ENCODE measurements at regions not wholly inside any gene's neighbourhood (a gene's known extent, or its start where the extent isn't known, plus 50 kb on each side); places are given as distances from the start of the nearest gene placed in this dataset.

DNA sequence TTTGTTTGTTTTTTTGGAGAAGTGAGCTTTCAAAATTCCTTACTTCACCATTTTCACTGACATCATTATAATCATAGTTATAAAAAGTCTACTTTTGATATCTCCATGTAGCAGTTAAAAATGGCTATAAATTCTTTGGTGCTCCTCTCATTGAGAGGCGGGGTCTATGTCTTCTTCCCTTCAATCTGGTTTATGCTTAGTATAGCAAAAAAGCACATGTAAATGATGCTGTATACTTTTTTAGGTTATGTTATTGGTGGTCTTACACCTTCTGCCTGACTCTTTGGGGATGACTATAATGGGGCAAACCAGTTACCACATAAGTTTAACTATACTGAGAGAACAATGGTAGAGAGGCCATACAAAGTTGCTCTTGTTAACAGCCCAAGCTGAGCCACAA, 289.6 kb downstream of the EPM2A start:
- H3K4me3 Mint-ChIP-seq, result no peak overlapping the region
- H3K27ac Mint-ChIP-seq, result no peak overlapping the region
- no peaks in the 10 kb centered on the region for H3K27me3 Mint-ChIP-seq (ENCODE audit: low read depth)

DNA sequence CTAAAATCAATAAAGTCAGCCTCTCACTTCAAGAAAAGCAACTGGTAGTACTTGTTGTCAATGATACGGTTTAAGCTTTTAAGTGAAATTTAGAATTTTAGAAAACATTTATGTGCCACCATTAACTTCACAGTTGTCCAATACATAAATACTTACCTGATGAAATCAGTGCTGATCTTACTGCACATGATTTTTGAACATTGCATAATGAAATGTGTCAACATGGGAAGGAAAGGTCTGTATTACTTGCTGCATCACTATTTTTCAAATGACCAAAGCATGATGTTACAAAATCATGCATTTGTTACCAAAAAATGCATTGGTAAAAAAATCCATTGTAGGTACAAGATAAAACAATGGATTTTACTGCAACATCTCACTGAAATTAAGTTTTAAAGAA, 284.3 kb downstream of the EPM2A start:
- Mint-ChIP-seq H3K27me3 (ENCODE audit: low read depth) (no peaks in the 10 kb centered on the region), H3K27ac (no peak overlapping the region)

More for the DNA sequence above, 289.6 kb downstream of the EPM2A start:
- TF ChIP-seq, protein P1, sequence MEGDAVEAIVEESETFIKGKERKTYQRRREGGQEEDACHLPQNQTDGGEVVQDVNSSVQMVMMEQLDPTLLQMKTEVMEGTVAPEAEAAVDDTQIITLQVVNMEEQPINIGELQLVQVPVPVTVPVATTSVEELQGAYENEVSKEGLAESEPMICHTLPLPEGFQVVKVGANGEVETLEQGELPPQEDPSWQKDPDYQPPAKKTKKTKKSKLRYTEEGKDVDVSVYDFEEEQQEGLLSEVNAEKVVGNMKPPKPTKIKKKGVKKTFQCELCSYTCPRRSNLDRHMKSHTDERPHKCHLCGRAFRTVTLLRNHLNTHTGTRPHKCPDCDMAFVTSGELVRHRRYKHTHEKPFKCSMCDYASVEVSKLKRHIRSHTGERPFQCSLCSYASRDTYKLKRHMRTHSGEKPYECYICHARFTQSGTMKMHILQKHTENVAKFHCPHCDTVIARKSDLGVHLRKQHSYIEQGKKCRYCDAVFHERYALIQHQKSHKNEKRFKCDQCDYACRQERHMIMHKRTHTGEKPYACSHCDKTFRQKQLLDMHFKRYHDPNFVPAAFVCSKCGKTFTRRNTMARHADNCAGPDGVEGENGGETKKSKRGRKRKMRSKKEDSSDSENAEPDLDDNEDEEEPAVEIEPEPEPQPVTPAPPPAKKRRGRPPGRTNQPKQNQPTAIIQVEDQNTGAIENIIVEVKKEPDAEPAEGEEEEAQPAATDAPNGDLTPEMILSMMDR (IDR thresholded peaks at IDR 0.05; ENCODE audit: unreplicated experiment in 3 of 3), result no peak
- Mint-ChIP-seq H3K4me1 (no peaks in the 10 kb centered on the region), H3K9me3 (peaks cover 49% of the 10 kb centered on the region), H3K36me3 (ENCODE audit: low read depth) (peaks cover 4% of the 10 kb centered on the region)

GRCh38 chr6:145453376-145453775, 281.9 kb downstream of the EPM2A start:
- Mint-ChIP-seq H3K9me3 (no peaks in the 10 kb centered on the region), H3K4me1 (no peaks in the 10 kb centered on the region), H3K36me3 (ENCODE audit: low read depth) (no peaks in the 10 kb centered on the region), H3K27ac (no peak overlapping the region), H3K27me3 (ENCODE audit: low read depth) (no peaks in the 10 kb centered on the region), H3K4me3 (no peak overlapping the region)
- TF ChIP-seq, protein P1 (IDR thresholded peaks at IDR 0.05; ENCODE audit: unreplicated experiment in 3 of 3), result peak; percentile 20 to 33 (median 32)

More for the DNA sequence above, 284.3 kb downstream of the EPM2A start:
- Mint-ChIP-seq H3K9me3 (peaks cover 11% of the 10 kb centered on the region), H3K4me3 (no peak overlapping the region), H3K4me1 (no peaks in the 10 kb centered on the region), H3K36me3 (ENCODE audit: low read depth) (no peaks in the 10 kb centered on the region)
- TF ChIP-seq, protein P1 (IDR thresholded peaks at IDR 0.05; ENCODE audit: unreplicated experiment in 3 of 3), result no peak

DNA sequence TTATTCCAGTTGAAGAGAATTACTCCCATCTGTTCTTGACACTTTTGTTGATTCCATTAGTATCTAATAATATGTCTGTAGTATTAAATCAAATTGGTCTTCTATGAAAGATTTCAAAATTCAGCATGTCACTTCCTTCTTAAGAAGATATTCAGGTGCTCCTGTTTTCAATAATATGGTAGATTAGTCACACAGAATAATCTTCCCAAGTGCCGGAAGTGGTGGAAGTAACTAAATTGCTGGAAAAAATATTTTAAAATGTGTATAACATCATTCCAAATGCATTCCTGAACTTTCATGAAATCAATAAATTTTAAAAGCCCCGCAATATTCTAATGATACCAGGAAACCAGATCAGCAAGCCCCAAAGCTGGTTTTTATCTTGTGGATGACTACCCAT, 281.3 kb downstream of the EPM2A start:
- TF ChIP-seq, protein P1 (IDR thresholded peaks at IDR 0.05; ENCODE audit: unreplicated experiment in 3 of 3), result no peak
- H3K4me1 Mint-ChIP-seq, result no peaks in the 10 kb centered on the region
- no peaks in the 10 kb centered on the region for H3K27me3 Mint-ChIP-seq (ENCODE audit: low read depth)
- H3K36me3 Mint-ChIP-seq (ENCODE audit: low read depth), result no peaks in the 10 kb centered on the region
- no peak overlapping the region for H3K27ac Mint-ChIP-seq
- no peaks in the 10 kb centered on the region for H3K9me3 Mint-ChIP-seq
- H3K4me3 Mint-ChIP-seq, result no peak overlapping the region

DNA sequence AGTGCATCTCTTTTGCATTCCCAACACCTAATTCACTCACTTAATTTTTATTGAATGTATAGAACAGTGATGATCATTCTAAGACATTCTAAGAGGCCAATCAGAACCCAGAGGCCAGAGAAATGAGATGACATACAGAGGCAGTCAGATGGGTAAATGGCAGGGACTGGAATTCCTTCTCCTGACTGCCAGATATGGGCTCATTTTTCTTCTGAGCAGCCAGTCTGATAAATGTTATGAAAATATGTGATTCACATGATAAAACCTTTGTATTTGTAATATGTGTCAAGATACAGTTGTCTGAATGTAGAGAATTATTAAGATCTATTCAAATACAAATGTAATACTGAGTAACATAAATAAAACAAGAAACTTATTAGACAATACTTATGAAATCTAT, 277.8 kb downstream of the EPM2A start:
- H3K4me1 Mint-ChIP-seq, result no peaks in the 10 kb centered on the region
- H3K4me3 Mint-ChIP-seq, result no peak overlapping the region
- H3K36me3 Mint-ChIP-seq (ENCODE audit: low read depth), result no peaks in the 10 kb centered on the region
- H3K27me3 Mint-ChIP-seq (ENCODE audit: low read depth), result no peaks in the 10 kb centered on the region
- TF ChIP-seq, protein P1 (IDR thresholded peaks at IDR 0.05; ENCODE audit: unreplicated experiment in 3 of 3), result no peak
- H3K27ac Mint-ChIP-seq, result no peak overlapping the region
- no peaks in the 10 kb centered on the region for H3K9me3 Mint-ChIP-seq

- no peak overlapping the region for H3K4me3 Mint-ChIP-seq
- H3K27me3 Mint-ChIP-seq (ENCODE audit: low read depth), result no peaks in the 10 kb centered on the region
- no peak overlapping the region for H3K27ac Mint-ChIP-seq
- H3K36me3 Mint-ChIP-seq (ENCODE audit: low read depth), result no peaks in the 10 kb centered on the region
- peaks cover 10% of the 10 kb centered on the region for H3K9me3 Mint-ChIP-seq
- TF ChIP-seq, protein P1 (IDR thresholded peaks at IDR 0.05; ENCODE audit: unreplicated experiment in 3 of 3), result no peak
- H3K4me1 Mint-ChIP-seq, result no peaks in the 10 kb centered on the region
Measured at GRCh38 chr6:145468534-145468933, 266.8 kb downstream of the EPM2A start.

Measured in nephron (organoid).